NCI-H748 (cell line): ENCODE measurements at regions not wholly inside any gene's neighbourhood (a gene's known extent, or its start where the extent isn't known, plus 50 kb on each side); places are given as distances from the start of the nearest gene placed in this dataset.

Experiments
- DNase-seq: peaks from one replicate; lab custom pipeline; 2025; ENCODE audit not compliant: unreplicated experiment; lab: John Stamatoyannopoulos, UW

GRCh38 chr10:118501637-118502440 is 93.6 kb downstream of the PRLHR start:
- no peak for DNase-seq

GRCh38 chr10:118501171-118501570 is 94.3 kb downstream of the PRLHR start:
- no peak for DNase-seq

GRCh38 chr10:118500477-118501104 is 94.9 kb downstream of the PRLHR start:
- DNase-seq: peak; percentile 54

GRCh38 chr10:118499186-118499585 is 96.3 kb downstream of the PRLHR start:
- DNase-seq: no peak

GRCh38 chr10:118498623-118499022 is 96.8 kb downstream of the PRLHR start:
- DNase-seq: no peak

- no peak for DNase-seq
These were observed 98.2 kb downstream of the PRLHR start for GRCh38 chr10:118497227-118497626.

- no peak for DNase-seq
These were observed 98.9 kb downstream of the PRLHR start for GRCh38 chr10:118496525-118496924.

- no peak for DNase-seq
These were observed 99.9 kb downstream of the PRLHR start for GRCh38 chr10:118495499-118495898.

GRCh38 chr10:118491055-118491454 is 104.4 kb downstream of the PRLHR start:
- no peak for DNase-seq

GRCh38 chr10:118488710-118489497 is 106.5 kb downstream of the PRLHR start:
- DNase-seq: no peak

GRCh38 chr10:118485641-118486040 is 109.8 kb downstream of the PRLHR start:
- no peak for DNase-seq

GRCh38 chr10:118484152-118484871 is 111.1 kb downstream of the PRLHR start:
- DNase-seq: no peak

GRCh38 chr10:118483496-118483895 is 112.0 kb downstream of the PRLHR start:
- DNase-seq: no peak

GRCh38 chr10:118482393-118483331 is 112.8 kb downstream of the PRLHR start:
- no peak for DNase-seq

GRCh38 chr10:118481871-118482270 is 113.6 kb downstream of the PRLHR start:
- DNase-seq: no peak

GRCh38 chr10:118475214-118475613 is 120.2 kb downstream of the PRLHR start:
- no peak for DNase-seq

GRCh38 chr10:118474111-118474510 is 121.3 kb downstream of the PRLHR start:
- DNase-seq: no peak

- no peak for DNase-seq
These were observed 122.0 kb downstream of the PRLHR start for GRCh38 chr10:118473305-118473960.
